VCaP (cell line): ENCODE measurements at regions not wholly inside any gene's neighbourhood (a gene's known extent, or its start where the extent isn't known, plus 50 kb on each side); places are given as distances from the start of the nearest gene placed in this dataset.

Experiments
- H3K27ac ChIP-seq: fragments of 450-650 bp; 2 replicates; pipeline ENCODE4 v1.5.1; 2017
- CTCF ChIP-seq: fragments of 450-650 bp; conservative IDR thresholded peaks from 2 replicates; pipeline ENCODE4 v1.5.1; 2017; ENCODE audit warnings: mild to moderate bottlenecking, moderate library complexity

- H3K27ac ChIP-seq, result no peak overlapping the region
- TF ChIP-seq CTCF, result no peak
Measured at GRCh38 chr1:60670302-60670701, 412.1 kb upstream of the NFIA start.

GRCh38 chr1:60668585-60668984, 413.8 kb upstream of the NFIA start:
- TF ChIP-seq CTCF, result no peak

GRCh38 chr1:60665311-60665710, 417.1 kb upstream of the NFIA start:
- H3K27ac ChIP-seq, result no peak overlapping the region
- TF ChIP-seq CTCF, result no peak

More at GRCh38 chr1:60668585-60668984, 413.8 kb upstream of the NFIA start:
- H3K27ac ChIP-seq, result no peak overlapping the region

- TF ChIP-seq CTCF, result no peak
Measured at GRCh38 chr1:60664086-60664625, 418.2 kb upstream of the NFIA start.

GRCh38 chr1:60662486-60663044, 419.8 kb upstream of the NFIA start:
- no peak overlapping the region for H3K27ac ChIP-seq
- no peak for TF ChIP-seq CTCF

More at GRCh38 chr1:60664086-60664625, 418.2 kb upstream of the NFIA start:
- no peak overlapping the region for H3K27ac ChIP-seq

- H3K27ac ChIP-seq, result no peak overlapping the region
Measured at GRCh38 chr1:60657926-60658325, 424.4 kb upstream of the NFIA start.

More at GRCh38 chr1:60657926-60658325, 424.4 kb upstream of the NFIA start:
- TF ChIP-seq CTCF, result no peak
